ENCODE measurements at regions not wholly inside any gene's neighbourhood (a gene's known extent, or its start where the extent isn't known, plus 50 kb on each side); places are given as distances from the start of the nearest gene placed in this dataset.

GRCh38 chr16:79449900-79450299 is 150.6 kb downstream of the MAF start:
- Mint-ChIP-seq H3K9me3 (peaks cover 5% of the 10 kb centered on the region; the same call in 1 of the 2 replicates), H3K4me1 (no peaks in the 10 kb centered on the region), H3K4me3 (no peak overlapping the region), H3K36me3 (no peaks in the 10 kb centered on the region), H3K27me3 (ENCODE audit: low read depth) (no peaks in the 10 kb centered on the region), H3K27ac (no peak overlapping the region)
- ATAC-seq (no peak), DNase-seq (ENCODE audit: low spot score) (no peak)
- CTCF ChIA-PET: no interaction called here
- POLR2A ChIA-PET: no interaction called here
- no peak for TF ChIP-seq KAT7 (CRISPR knock-in tag; IDR thresholded peaks at IDR 0.05; ENCODE audit: borderline replicate concordance)
- no peak for TF ChIP-seq ZNF425 (CRISPR knock-in tag; conservative IDR thresholded peaks at IDR 0.05)
- TF ChIP-seq CDX4 (CRISPR knock-in tag; IDR thresholded peaks at IDR 0.05; ENCODE audit: borderline replicate concordance): no peak
- no peak for TF ChIP-seq TP53 (CRISPR knock-in tag; IDR thresholded peaks at IDR 0.05)
- no peak for TF ChIP-seq ZNF219 (CRISPR knock-in tag; IDR thresholded peaks at IDR 0.05; ENCODE audit: borderline replicate concordance)
- TF ChIP-seq ATF6 (CRISPR knock-in tag; IDR thresholded peaks at IDR 0.05): no peak
- no peak for TF ChIP-seq FOXK1 (CRISPR knock-in tag; IDR thresholded peaks at IDR 0.05)
- no peak for TF ChIP-seq TCF7 (CRISPR knock-in tag; IDR thresholded peaks at IDR 0.05; ENCODE audit: low read depth)
- TF ChIP-seq ZNF396 (CRISPR knock-in tag; IDR thresholded peaks at IDR 0.05; ENCODE audit: borderline replicate concordance): no peak

GRCh38 chr16:79449067-79449769 is 151.3 kb downstream of the MAF start:
- ChIA-PET POLR2A (no interaction called here), CTCF (no interaction called here)
- Mint-ChIP-seq H3K36me3 (no peaks in the 10 kb centered on the region), H3K27me3 (ENCODE audit: low read depth) (no peaks in the 10 kb centered on the region), H3K4me1 (no peaks in the 10 kb centered on the region), H3K9me3 (peaks cover 5% of the 10 kb centered on the region; the same call in 1 of the 2 replicates), H3K27ac (no peak overlapping the region), H3K4me3 (no peak overlapping the region)
- no peak for ATAC-seq
- DNase-seq (ENCODE audit: low spot score): no peak
- TF ChIP-seq RORB (CRISPR knock-in tag; IDR thresholded peaks at IDR 0.05) (no peak), NR2C2 (CRISPR knock-in tag; IDR thresholded peaks at IDR 0.05) (no peak), MAX (CRISPR knock-in tag; IDR thresholded peaks at IDR 0.05) (no peak)

GRCh38 chr16:79444572-79444971 is 156.0 kb downstream of the MAF start:
- no peak for TF ChIP-seq ARID4B (CRISPR knock-in tag; IDR thresholded peaks at IDR 0.05; ENCODE audit: borderline replicate concordance)
- no peak for TF ChIP-seq JUN (CRISPR knock-in tag; IDR thresholded peaks at IDR 0.05)
- TF ChIP-seq E2F5 (CRISPR knock-in tag; IDR thresholded peaks at IDR 0.05): no peak
- no peak for TF ChIP-seq CTCF (IDR thresholded peaks at IDR 0.05)
- Mint-ChIP-seq H3K27ac (no peak overlapping the region), H3K9me3 (peaks cover 5% of the 10 kb centered on the region; the same call in 1 of the 2 replicates), H3K4me3 (no peak overlapping the region), H3K4me1 (no peaks in the 10 kb centered on the region), H3K27me3 (ENCODE audit: low read depth) (no peaks in the 10 kb centered on the region), H3K36me3 (no peaks in the 10 kb centered on the region)
- POLR2A ChIA-PET: no interaction called here
- ATAC-seq (no peak), DNase-seq (ENCODE audit: low spot score) (no peak)
- CTCF ChIA-PET: no interaction called here
